Anterior cingulate cortex (tissue), 58 donors: ENCODE measurements at regions not wholly inside any gene's neighbourhood (a gene's known extent, or its start where the extent isn't known, plus 50 kb on each side); places are given as distances from the start of the nearest gene placed in this dataset.
"Not testable (repeated sequence)": the region's sequence is repeated elsewhere in the genome, so short reads cannot be mapped to it uniquely, and the experiment has no call there.

Source experiments
- DNase-seq, 58 donors: peaks; one replicate each; lab custom pipeline; 2025; lab: John Stamatoyannopoulos, UW

DNA sequence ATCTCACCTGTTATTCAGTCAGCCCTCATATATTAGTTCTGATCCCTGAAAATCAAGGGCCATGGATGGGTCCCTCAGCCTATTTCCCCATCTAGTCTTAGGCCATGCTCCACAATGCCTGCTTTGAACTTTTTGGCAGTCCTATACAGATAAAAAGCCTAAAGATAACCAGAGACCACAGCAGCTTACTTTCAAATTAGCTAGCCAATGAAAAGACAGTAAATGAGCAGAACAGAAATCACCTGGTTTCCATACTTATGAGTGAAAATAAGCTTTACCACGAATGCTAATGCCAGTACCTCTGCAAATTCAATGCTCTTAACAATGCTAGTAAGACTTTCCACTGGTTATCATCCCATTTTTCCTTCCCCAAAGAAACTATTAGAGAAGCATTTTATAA lies 141.6 kb upstream of the SPRED1 start:
- no peak for DNase-seq

DNA sequence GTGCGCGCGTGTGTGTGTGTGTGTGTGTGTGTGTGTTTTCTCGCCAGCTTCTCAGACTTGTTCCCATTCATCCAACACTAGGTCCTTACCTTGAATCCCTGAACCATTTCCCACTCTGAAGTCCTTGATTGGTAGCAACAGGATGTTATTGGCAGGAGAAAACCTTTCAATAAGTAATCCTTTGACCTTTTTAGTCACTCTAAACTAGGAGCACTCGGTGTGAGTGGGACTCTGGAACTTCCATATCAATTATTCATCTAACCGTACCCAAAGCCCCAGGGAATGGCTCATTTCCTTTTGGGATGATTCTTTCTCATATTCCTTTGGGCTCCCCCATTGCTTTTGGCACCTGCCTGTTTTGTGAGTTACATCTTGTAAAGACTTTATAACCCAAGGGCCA lies 140.2 kb upstream of the SPRED1 start:
- no peak for DNase-seq

DNA sequence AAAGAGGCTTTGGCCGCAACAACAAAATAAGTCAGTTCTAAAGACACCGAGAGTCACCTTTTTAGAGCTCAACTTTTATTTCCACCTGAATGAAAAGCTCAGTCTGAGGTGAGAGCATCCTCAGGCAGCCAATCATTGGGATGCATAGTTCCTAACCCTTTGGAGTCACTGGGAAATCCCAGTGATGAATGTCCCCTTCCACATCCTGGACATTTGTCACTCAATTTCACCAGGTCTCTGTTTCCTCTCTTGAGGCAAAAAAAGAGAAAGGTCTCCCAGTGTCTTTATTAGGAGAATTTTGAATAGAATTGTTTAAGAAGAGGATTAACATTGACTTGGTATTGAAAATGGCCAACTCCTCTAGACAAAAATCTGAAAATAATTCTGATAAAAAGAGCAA lies 137.5 kb upstream of the SPRED1 start:
- no peak for DNase-seq

DNA sequence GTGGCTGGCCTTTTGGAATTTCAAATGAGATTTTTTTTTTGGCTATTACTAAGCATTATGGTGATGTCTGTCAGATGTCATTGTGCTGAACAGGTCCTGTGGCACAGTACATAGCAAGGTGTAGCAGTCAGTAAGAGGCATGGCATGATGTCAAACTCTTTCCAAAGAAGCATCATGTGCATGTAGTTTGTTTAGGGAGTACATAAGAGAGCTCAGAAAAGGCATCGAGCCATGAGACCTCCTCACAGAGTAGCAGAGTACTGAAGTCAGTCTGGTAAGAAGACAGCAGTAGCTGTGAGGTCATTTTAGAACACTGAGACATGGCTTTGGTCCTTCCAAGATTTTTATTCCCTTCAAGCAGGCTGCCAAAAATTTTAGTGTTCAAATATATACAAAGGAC lies 134.9 kb upstream of the SPRED1 start:
- DNase-seq, result no peak

DNA sequence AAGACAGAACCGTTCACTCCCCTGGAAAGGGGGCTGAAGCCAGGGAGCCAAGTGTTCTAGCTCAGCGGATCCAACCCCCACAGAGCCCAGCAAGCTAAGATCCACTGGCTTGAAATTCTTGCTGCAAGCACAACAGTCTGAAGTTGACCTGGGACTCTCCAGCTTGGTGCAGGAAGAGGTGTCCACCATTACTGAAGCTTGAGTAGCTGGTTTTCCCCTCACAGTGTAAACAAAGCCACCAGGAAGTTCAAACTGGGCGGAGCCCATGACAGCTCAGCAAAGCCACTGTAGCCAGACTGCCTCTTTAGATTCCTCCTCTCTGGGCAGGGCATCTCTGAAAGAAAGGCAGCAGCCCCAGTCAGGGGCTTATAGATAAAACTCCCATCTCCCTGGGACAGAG lies 132.8 kb upstream of the SPRED1 start:
- DNase-seq, result not testable (repeated sequence)

GRCh38 chr15:38127306-38127771 lies 125.3 kb upstream of the SPRED1 start:
- no peak for DNase-seq

- peak in 16 of 58 donors; percentile 1 to 35 (median 8) for DNase-seq
These were observed 124.3 kb upstream of the SPRED1 start for GRCh38 chr15:38128341-38128781.

DNA sequence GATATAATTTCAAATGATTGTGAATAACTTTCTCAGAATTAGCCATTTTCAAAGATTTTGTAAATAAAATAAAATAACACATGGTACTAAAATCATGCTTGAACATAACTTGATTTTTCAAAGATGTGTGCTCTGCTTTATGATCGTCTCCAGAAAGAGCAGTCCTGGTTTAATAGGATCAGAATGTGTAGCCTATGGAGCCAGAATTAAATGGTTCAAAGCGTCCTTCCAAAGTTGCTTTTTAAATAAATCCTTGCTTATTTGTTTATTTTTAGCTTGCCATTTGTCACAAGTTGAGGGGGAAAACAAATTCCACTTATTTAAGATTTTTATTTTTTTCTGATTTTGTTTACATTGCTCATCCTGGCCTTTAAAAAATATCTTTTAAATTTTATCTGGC lies 123.7 kb upstream of the SPRED1 start:
- DNase-seq, result no peak

DNA sequence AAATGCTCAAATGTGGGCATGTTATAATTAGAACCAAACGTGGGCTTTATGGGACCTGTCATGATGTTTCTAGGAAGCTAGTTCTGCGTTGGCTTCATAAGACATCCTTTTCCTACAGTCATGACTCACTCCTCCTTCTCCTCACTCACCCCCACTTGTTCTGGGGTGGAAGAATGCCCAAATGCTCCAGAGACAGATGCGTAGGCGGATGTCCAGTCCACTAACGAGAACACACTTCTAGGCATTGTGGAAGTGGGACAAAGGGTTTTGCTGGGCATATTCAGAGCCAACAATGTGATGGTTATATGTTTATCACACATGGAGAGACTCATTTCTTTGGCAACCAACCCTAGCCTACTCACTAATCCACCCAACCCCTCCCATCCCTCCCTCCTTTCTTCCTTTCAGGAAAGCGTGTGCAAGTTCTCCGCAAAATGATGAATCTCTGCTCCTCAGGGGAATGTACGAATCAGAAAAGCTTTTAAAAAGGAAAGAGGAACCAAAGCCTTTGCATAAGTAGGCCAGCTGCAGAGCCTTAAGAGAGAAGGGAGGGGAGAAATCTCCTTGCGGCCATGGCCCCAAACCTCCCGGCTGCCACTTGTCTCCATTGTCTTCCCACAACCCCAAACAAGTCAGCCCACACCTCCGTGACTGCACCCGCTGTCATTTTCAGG lies 123.0 kb upstream of the SPRED1 start:
- DNase-seq, result peak in 54 of 58 donors; percentile 5 to 89 (median 54)

- DNase-seq, result peak in 4 of 58 donors; percentile 12 to 59 (median 40)
These were observed 122.5 kb upstream of the SPRED1 start for GRCh38 chr15:38130205-38130567.

- DNase-seq, result peak in 46 of 58 donors; percentile 1 to 75 (median 34)
These were observed 121.7 kb upstream of the SPRED1 start for GRCh38 chr15:38130740-38131498.

DNA sequence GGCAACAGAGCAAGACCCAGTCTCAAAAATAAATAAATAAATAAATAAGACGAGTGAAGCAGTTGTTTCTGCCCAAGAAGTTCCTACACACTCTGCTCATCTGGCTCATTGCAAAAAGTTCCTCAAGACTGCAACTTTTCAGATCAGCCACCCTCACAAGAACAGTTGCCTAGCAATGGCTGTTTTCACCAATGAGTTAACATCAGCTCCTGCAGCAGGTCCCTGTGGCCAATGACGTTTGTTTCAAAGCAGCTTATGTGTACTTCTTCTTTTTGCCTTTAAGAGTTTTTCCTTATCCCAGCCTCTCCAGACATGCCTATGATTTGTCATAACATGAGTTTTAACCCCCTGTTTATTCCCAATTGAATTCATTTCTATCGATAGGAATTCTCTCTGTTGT lies 118.4 kb upstream of the SPRED1 start:
- no peak for DNase-seq

- not testable (repeated sequence) for DNase-seq
These were observed 110.4 kb upstream of the SPRED1 start for GRCh38 chr15:38142195-38142594.

GRCh38 chr15:38144921-38145320 lies 107.7 kb upstream of the SPRED1 start:
- DNase-seq, result no peak

- peak in 14 of 58 donors; percentile 1 to 30 (median 12) for DNase-seq
These were observed 107.0 kb upstream of the SPRED1 start for GRCh38 chr15:38145651-38146111.

GRCh38 chr15:38147246-38147645 lies 105.4 kb upstream of the SPRED1 start:
- no peak for DNase-seq

GRCh38 chr15:38148471-38148870 lies 104.2 kb upstream of the SPRED1 start:
- no peak for DNase-seq

GRCh38 chr15:38149315-38149714 lies 103.3 kb upstream of the SPRED1 start:
- DNase-seq, result no peak

- DNase-seq, result no peak
These were observed 102.5 kb upstream of the SPRED1 start for GRCh38 chr15:38150148-38150547.

DNA sequence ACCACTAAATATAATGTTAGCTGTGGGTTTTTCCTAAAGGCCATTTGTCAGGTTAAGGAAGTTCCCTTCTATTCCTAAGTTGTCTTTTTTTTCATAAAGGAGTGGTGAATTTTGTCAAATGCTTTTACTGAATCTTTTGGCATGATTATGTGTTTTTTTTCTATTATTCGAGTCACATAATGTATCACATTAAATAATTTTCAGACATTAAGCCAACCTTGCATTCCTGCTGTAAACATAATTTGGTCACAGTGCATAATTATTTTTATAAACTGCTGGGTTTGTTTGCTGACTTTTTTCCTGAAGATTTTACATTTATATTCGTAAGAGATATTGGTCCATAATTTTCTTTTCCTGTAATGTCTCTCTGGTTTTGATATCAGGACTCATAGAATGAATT lies 101.8 kb upstream of the SPRED1 start:
- DNase-seq, result no peak

- DNase-seq, result no peak
These were observed 98.9 kb upstream of the SPRED1 start for GRCh38 chr15:38153781-38154180.

DNA sequence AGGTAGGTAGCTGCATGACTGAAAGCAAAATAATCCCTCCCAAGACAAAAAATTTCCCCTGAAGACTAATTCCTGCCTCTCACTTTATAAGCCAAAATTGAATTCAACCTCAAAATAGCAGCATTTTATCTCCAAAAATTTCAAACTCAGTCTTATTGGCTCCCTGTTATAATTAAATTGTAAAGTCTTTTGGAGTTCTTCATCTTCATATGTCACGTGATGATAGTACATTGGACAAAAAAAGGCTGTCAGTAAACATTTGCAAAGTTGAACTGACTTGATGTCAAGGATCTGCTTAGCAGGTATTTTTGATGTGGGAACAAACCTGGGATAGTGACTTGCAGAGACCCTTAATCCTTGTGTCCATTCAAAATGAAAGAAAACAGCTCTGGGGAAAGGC lies 98.4 kb upstream of the SPRED1 start:
- no peak for DNase-seq
